Ectodermal cell (in vitro differentiated cells): ENCODE measurements at regions not wholly inside any gene's neighbourhood (a gene's known extent, or its start where the extent isn't known, plus 50 kb on each side); places are given as distances from the start of the nearest gene placed in this dataset.

Experiments used
- H3K27ac ChIP-seq: 2 replicates; pipeline ENCODE4 v1.7.0; 2013; ENCODE audit warnings: mild to moderate bottlenecking, low read depth, low read length; ENCODE audit not compliant: insufficient read depth, poor library complexity, severe bottlenecking
- H3K27me3 ChIP-seq: 2 replicates; pipeline ENCODE4 v1.7.0; 2013; ENCODE audit warnings: mild to moderate bottlenecking, low read length; ENCODE audit not compliant: insufficient read depth, control insufficient read depth, poor library complexity, severe bottlenecking
- H3K36me3 ChIP-seq: one replicate; pipeline ENCODE4 v1.7.0; 2013; ENCODE audit warnings: low read length; ENCODE audit not compliant: control insufficient read depth, insufficient read depth
- H3K4me1 ChIP-seq: one replicate; pipeline ENCODE4 v1.7.0; 2013; ENCODE audit warnings: low read length; ENCODE audit not compliant: control insufficient read depth, insufficient read depth
- H3K4me3 ChIP-seq: 2 replicates; pipeline ENCODE4 v1.7.0; 2013; ENCODE audit warnings: low read depth, low read length, control low read depth; ENCODE audit not compliant: insufficient read depth
- H3K9me3 ChIP-seq: 2 replicates; pipeline ENCODE4 v1.7.0; 2013; ENCODE audit warnings: mild to moderate bottlenecking, low read length, moderate library complexity; ENCODE audit not compliant: control insufficient read depth
- WGBS, 2 experiments: methylation state at CpG; one replicate each; pipeline ENCODE4 v1.1.7; 2013; ENCODE audit warnings: missing lambda C conversion rate in 2 of 2; 5-methylcytosine and 5-hydroxymethylcytosine counted together

DNA sequence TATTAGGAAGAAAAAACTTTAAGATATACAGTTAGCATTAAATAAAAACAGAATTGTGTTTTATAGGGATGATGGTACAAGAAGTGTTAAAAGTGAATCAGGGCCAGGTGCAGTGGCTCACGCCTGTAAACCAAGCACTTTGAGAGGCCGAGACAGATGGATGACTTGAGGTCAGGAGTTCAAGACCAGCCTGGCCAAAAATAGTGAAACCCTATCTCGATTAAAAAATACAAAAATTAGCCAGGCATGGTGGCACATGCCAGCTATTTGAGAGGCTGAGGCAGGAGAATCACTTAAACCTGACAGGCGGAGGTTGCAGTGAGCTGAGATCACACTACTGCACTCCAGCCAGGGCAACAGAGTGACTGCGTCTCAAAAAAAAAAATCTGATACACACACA lies 282.9 kb upstream of the ATP10B start:
- H3K27ac ChIP-seq = no peak overlapping the region
- H3K4me3 ChIP-seq = no peak overlapping the region
- 91 to 93% methylated on average over 5 of the region's 5 CpGs for WGBS, 2 experiments
- H3K27me3 ChIP-seq = no peaks in the 10 kb centered on the region
- H3K4me1 ChIP-seq = no peaks in the 10 kb centered on the region
- no peaks in the 10 kb centered on the region for H3K36me3 ChIP-seq
- no peaks in the 10 kb centered on the region for H3K9me3 ChIP-seq

DNA sequence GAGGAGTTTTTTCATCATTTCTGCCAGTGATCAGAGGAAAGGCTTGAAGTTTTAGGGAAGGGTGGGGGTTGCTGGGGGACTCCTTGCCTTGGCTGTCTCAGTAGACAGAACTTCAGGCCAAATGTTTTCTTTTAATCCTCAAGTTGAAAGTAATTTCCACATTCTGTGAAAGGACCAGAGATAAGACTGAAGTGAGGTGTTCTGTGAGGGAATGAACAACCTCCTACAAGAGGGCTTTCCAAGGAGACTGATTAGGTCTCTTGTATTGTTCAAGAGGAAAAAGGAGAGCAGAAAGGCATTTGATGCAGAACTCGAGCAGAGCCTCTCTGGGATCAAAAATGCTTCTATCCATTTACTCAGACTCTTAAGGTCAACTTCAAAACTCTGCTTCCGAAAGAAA lies 282.1 kb upstream of the ATP10B start:
- WGBS, 2 experiments = 87 to 88% methylated on average over 2 of the region's 2 CpGs
- Histone ChIP-seq H3K36me3 (no peaks in the 10 kb centered on the region), H3K9me3 (no peaks in the 10 kb centered on the region), H3K4me3 (no peak overlapping the region), H3K27ac (no peak overlapping the region), H3K4me1 (no peaks in the 10 kb centered on the region), H3K27me3 (no peaks in the 10 kb centered on the region)

DNA sequence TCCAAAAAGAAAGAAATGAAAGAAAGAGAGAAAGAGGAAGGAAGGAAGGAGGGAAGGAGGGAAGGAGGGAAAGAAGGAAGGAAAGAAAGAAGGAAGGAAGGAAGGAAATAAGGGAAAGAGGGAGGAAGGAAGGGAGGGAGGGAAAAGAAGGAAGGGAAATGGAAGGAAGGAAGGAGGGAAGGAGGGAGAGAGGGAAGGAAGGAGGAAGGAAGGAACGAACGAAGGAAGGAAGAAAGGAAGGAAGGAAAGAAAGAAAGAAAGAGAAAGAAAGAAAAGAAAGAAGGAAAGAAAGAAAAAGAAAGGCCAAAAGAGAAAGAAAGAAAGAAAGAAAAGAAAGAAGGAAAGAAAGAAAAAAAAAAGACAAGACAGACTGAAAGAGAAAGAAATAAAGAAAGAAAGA lies 263.9 kb upstream of the ATP10B start:
- WGBS, 2 experiments = 93 to 94% methylated on average over 2 of the region's 2 CpGs
- H3K4me1 ChIP-seq = no peaks in the 10 kb centered on the region

DNA sequence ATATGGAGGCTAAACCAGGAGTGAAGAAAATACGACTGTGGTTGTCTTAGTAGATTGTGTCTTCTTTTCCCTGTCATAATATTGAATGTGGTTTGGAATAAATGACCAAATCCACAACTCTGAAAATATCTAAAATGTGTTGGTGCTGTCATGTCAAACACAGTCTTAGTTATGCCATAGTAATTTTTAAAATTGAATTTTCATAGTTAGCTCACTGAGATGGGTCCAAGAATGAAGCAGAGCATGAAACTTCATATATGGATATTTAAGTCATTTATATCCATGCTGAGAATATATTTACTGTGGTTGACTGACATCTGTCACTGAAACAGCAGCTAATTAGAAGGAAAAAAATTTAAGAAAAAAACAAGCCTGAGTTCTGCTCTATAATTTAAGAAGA lies 260.4 kb upstream of the ATP10B start:
- 100% methylated on average over 1 of the region's 1 CpG; no CpG with 5 or more reads in 1 of the 2 experiments for WGBS, 2 experiments
- no peak overlapping the region for H3K4me3 ChIP-seq
- no peaks in the 10 kb centered on the region for H3K36me3 ChIP-seq
- no peaks in the 10 kb centered on the region for H3K27me3 ChIP-seq
- H3K27ac ChIP-seq = no peak overlapping the region
- H3K4me1 ChIP-seq = no peaks in the 10 kb centered on the region
- no peaks in the 10 kb centered on the region for H3K9me3 ChIP-seq

More for the DNA sequence above, 263.9 kb upstream of the ATP10B start:
- H3K36me3 ChIP-seq = no peaks in the 10 kb centered on the region
- H3K9me3 ChIP-seq = no peaks in the 10 kb centered on the region
- no peak overlapping the region for H3K4me3 ChIP-seq
- no peaks in the 10 kb centered on the region for H3K27me3 ChIP-seq
- no peak overlapping the region for H3K27ac ChIP-seq

DNA sequence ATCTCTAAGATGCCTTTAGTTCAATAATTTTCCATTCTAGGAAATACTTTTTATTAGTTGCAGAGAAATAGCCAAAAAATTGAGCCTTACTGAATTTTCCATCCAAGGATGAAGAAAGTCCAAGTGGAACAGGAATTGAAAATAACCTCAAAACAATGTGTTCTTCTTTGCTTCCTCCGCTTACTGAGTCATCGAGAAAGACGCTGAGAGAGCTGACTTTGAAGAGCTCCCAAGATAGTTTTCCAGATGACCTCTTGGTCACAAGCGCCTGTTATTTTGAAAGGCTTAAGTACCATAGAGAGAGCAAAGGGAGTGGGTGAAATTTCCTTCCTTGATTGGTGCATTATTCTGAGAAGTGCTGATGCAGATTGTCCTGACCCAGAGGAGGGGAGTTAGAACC lies 253.5 kb upstream of the ATP10B start:
- Histone ChIP-seq H3K9me3 (no peaks in the 10 kb centered on the region), H3K4me1 (no peaks in the 10 kb centered on the region), H3K27me3 (no peaks in the 10 kb centered on the region), H3K27ac (no peak overlapping the region), H3K36me3 (no peaks in the 10 kb centered on the region), H3K4me3 (no peak overlapping the region)
- WGBS, 2 experiments = 85 to 91% methylated on average over 4 of the region's 4 CpGs

DNA sequence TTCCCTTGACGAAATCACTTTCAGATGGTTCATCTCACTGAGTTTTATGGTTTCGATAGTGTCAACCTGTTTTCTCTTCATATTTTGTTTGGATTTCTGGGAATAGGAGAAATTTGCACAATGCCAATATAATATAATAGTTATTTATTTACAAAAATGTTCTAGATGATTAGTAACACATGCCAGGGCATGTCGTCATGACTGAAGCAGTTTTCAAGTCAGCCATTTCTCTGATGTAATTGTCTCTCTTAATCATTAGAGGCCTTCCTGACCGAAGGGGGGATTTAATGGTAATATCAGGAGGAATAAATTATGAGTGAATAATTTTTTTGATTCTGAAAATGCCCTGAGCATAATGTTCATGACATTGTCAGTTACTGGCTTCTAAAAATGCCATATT lies 246.5 kb upstream of the ATP10B start:
- 93 to 97% methylated on average over 4 of the region's 4 CpGs for WGBS, 2 experiments
- no peaks in the 10 kb centered on the region for H3K27me3 ChIP-seq
- no peak overlapping the region for H3K4me3 ChIP-seq
- H3K36me3 ChIP-seq = no peaks in the 10 kb centered on the region
- H3K27ac ChIP-seq = no peak overlapping the region
- H3K9me3 ChIP-seq = no peaks in the 10 kb centered on the region
- H3K4me1 ChIP-seq = no peaks in the 10 kb centered on the region

DNA sequence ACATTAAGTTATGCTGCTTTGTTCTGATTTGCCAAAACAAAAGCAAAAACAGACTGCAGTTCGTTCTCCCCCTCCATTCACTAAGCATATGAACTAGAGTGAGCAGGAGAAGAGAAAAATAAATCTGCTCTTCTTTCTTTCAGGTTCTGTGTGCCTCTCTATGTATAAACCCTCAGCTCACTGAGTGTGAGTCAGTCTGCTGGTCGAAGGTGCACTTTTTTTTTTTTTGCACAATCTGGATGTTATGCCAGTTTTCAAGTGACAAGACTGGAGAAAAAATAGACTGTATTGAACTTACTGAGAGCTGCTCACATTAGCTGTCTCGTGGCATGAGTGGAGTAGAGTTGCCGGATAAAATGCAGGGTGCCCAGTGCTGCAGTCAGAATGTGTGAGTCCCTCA lies 244.6 kb upstream of the ATP10B start:
- no peaks in the 10 kb centered on the region for H3K4me1 ChIP-seq
- H3K4me3 ChIP-seq = no peak overlapping the region
- no peaks in the 10 kb centered on the region for H3K27me3 ChIP-seq
- H3K27ac ChIP-seq = no peak overlapping the region
- no peaks in the 10 kb centered on the region for H3K36me3 ChIP-seq
- H3K9me3 ChIP-seq = no peaks in the 10 kb centered on the region
- 88 to 94% methylated on average over 4 of the region's 4 CpGs for WGBS, 2 experiments

DNA sequence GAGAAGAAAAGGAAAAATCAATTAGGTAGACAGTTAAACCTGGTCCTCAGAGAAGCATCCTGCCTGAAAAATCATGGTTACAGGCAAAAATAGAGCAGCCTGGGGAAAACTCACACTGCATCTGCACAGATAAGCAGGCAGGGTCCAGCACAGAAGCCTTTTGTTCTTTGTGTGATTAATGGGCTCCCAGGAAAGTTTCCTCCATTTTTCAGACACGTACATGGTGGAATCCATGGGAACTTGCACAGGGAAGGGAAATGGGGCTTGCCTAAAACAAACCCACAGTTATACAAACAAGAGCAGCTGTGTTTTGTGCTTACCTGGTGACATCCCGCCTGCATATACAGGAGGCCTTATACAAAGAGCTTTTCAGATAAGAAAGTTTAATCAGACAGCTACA lies 243.9 kb upstream of the ATP10B start:
- Histone ChIP-seq H3K27me3 (no peaks in the 10 kb centered on the region), H3K4me3 (no peak overlapping the region), H3K36me3 (no peaks in the 10 kb centered on the region), H3K4me1 (no peaks in the 10 kb centered on the region), H3K9me3 (no peaks in the 10 kb centered on the region), H3K27ac (no peak overlapping the region)
- WGBS, 2 experiments = 90 to 93% methylated on average over 2 of the region's 2 CpGs

DNA sequence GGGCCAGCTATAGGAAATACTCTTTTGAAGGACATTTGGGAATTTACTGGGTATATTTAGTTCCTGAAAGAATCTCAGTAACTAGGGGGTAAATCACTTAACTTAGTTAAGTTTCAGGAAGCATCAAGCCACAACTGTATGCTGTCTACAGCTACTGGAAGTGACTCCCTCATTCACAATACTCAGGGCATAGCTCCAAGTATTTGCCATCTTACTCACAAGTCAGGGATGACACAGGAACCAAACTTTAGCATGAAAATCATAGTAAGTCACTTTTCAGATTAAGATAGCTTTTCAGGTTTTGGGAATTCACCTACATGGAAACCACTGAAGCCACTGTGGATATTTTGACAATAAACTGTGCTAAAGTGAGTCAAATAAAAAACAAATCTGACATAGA lies 242.4 kb upstream of the ATP10B start:
- no peaks in the 10 kb centered on the region for H3K27me3 ChIP-seq
- H3K27ac ChIP-seq = no peak overlapping the region
- H3K9me3 ChIP-seq = no peaks in the 10 kb centered on the region
- H3K36me3 ChIP-seq = no peaks in the 10 kb centered on the region
- H3K4me1 ChIP-seq = no peaks in the 10 kb centered on the region
- no peak overlapping the region for H3K4me3 ChIP-seq

DNA sequence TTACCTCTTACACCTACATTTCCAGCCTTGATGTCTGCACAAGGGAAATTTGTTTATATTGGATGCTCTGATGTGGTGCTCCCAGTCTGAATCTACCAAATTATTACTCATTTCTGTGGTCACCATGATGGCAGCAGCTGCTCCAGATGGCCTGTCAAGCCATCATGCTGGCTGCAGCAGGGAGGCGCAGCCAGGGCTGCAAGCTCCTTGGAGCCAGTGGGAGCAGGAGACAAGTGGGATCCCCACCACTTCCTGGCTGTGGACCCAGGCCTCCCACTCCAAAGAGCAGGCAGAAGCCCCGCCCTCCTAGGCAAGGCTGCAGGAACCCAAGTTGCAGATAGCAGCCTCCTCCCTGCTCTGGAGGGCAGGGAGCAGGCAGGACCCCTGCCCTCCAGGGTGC lies 241.1 kb upstream of the ATP10B start:
- WGBS, 2 experiments = 90 to 94% methylated on average over 2 of the region's 2 CpGs
- H3K27ac ChIP-seq = no peak overlapping the region
- H3K4me3 ChIP-seq = no peak overlapping the region
- H3K27me3 ChIP-seq = no peaks in the 10 kb centered on the region
- no peaks in the 10 kb centered on the region for H3K36me3 ChIP-seq
- H3K9me3 ChIP-seq = no peaks in the 10 kb centered on the region
- no peaks in the 10 kb centered on the region for H3K4me1 ChIP-seq

DNA sequence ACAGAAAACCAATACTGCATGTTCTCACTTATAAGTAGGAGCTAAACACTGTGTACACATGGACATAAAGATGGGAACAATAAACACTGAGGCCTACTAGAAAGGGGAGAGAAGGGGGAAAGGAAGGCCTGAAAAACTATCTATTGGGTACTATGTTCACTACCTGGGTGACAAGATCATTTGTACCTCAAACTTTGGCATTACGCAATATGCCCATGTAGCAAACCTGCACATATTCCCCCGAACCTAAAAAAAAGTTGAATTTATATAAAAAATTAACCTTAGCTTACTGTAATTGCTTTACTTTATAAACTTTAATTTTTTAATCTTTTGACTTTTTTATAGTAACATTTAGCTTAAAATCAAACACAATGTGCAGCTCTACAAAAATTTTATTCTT lies 237.6 kb upstream of the ATP10B start:
- WGBS, 2 experiments = 100% methylated on average over 2 of the region's 2 CpGs; no CpG with 5 or more reads in 1 of the 2 experiments
- Histone ChIP-seq H3K9me3 (no peaks in the 10 kb centered on the region), H3K27ac (no peak overlapping the region), H3K4me1 (no peaks in the 10 kb centered on the region), H3K27me3 (no peaks in the 10 kb centered on the region), H3K36me3 (no peaks in the 10 kb centered on the region), H3K4me3 (no peak overlapping the region)
